Transverse colon (tissue), 4 donors: ENCODE measurements at regions not wholly inside any gene's neighbourhood (a gene's known extent, or its start where the extent isn't known, plus 50 kb on each side); places are given as distances from the start of the nearest gene placed in this dataset.

ENCODE experiments used
- EP300 ChIP-seq: sonication (generic); formaldehyde crosslinking; IDR thresholded peaks from one replicate; pipeline ENCODE4 v1.6.1; 2017; ENCODE audit warnings: antibody characterized with exemption, low read depth
- POLR2A ChIP-seq: fragments of 450-650 bp; IDR thresholded peaks from one replicate; pipeline ENCODE4 v1.6.1; 2016; ENCODE audit warnings: antibody characterized with exemption, mild to moderate bottlenecking, moderate library complexity
- POLR2AphosphoS5 ChIP-seq, 3 donors: sonication (generic); formaldehyde crosslinking; IDR thresholded peaks; one replicate each; pipeline ENCODE4 v1.6.1; 2016; ENCODE audit warnings: antibody characterized with exemption in 3 of 3
- TF ChIP-seq, protein P1 (sequence below), 5 experiments: fragments of 200-600 bp in 3 of 5; fragments of 450-650 bp in 2 of 5; sonication (generic) in 3 of 5; IDR thresholded peaks; 1 replicate in 2 of 5; 2 replicates in 3 of 5; pipeline ENCODE4 v1.5.1; 2016 to 2017; ENCODE audit warnings: antibody characterized with exemption in 5 of 5, inconsistent platforms in 3 of 5, mild to moderate bottlenecking in 2 of 5, moderate library complexity in 1 of 5

- TF ChIP-seq, protein P1, sequence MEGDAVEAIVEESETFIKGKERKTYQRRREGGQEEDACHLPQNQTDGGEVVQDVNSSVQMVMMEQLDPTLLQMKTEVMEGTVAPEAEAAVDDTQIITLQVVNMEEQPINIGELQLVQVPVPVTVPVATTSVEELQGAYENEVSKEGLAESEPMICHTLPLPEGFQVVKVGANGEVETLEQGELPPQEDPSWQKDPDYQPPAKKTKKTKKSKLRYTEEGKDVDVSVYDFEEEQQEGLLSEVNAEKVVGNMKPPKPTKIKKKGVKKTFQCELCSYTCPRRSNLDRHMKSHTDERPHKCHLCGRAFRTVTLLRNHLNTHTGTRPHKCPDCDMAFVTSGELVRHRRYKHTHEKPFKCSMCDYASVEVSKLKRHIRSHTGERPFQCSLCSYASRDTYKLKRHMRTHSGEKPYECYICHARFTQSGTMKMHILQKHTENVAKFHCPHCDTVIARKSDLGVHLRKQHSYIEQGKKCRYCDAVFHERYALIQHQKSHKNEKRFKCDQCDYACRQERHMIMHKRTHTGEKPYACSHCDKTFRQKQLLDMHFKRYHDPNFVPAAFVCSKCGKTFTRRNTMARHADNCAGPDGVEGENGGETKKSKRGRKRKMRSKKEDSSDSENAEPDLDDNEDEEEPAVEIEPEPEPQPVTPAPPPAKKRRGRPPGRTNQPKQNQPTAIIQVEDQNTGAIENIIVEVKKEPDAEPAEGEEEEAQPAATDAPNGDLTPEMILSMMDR (IDR thresholded peaks at IDR 0.05), result no peak
- TF ChIP-seq POLR2A (no peak), EP300 (no peak), POLR2AphosphoS5 (IDR thresholded peaks at IDR 0.05) (no peak)
These were observed 111.2 kb upstream of the KIF5B start for GRCh38 chr10:32167450-32167849.
